Endodermal cell (in vitro differentiated cells): ENCODE measurements at regions not wholly inside any gene's neighbourhood (a gene's known extent, or its start where the extent isn't known, plus 50 kb on each side); places are given as distances from the start of the nearest gene placed in this dataset.

Source experiments
- DNase-seq: peaks from one replicate; pipeline ENCODE4 v3.0.0-alpha.2; 2017
- H3K27ac ChIP-seq: 2 replicates; pipeline ENCODE4 v1.5.1; 2013; ENCODE audit warnings: mild to moderate bottlenecking, low read depth, low read length, moderate library complexity
- H3K27me3 ChIP-seq: 2 replicates; pipeline ENCODE4 v1.6.1; 2013; ENCODE audit warnings: mild to moderate bottlenecking, low read length, moderate library complexity; ENCODE audit not compliant: insufficient read depth, control insufficient read depth, poor library complexity, severe bottlenecking
- H3K36me3 ChIP-seq: 2 replicates; pipeline ENCODE4 v1.7.0; 2013; ENCODE audit warnings: mild to moderate bottlenecking, low read length, moderate library complexity; ENCODE audit not compliant: control insufficient read depth, insufficient read depth
- H3K4me1 ChIP-seq: one replicate; pipeline ENCODE4 v1.7.0; 2013; ENCODE audit warnings: low read length; ENCODE audit not compliant: control insufficient read depth, insufficient read depth
- H3K4me3 ChIP-seq: 2 replicates; pipeline ENCODE4 v1.5.1; 2013; ENCODE audit warnings: mild to moderate bottlenecking, low read length, moderate library complexity
- H3K9ac ChIP-seq: 2 replicates; pipeline ENCODE4 v1.6.1; 2013; ENCODE audit warnings: mild to moderate bottlenecking, low read length, moderate library complexity; ENCODE audit not compliant: poor library complexity, severe bottlenecking; ENCODE audit errors: extremely low read depth
- H3K9me3 ChIP-seq: 2 replicates; pipeline ENCODE4 v1.6.1; 2013; ENCODE audit warnings: mild to moderate bottlenecking, low read length, moderate library complexity; ENCODE audit not compliant: control insufficient read depth
- H3K27ac Mint-ChIP-seq: 2 replicates; pipeline ENCODE4 v1.8.0; 2020; ENCODE audit warnings: mixed read lengths
- H3K27me3 Mint-ChIP-seq: 2 replicates; pipeline ENCODE4 v1.8.0; 2021; ENCODE audit warnings: mild to moderate bottlenecking, mixed read lengths; ENCODE audit not compliant: insufficient read depth
- H3K36me3 Mint-ChIP-seq: 2 replicates; pipeline ENCODE4 v1.8.0; 2020; ENCODE audit warnings: low read depth, mixed read lengths
- H3K4me1 Mint-ChIP-seq: 2 replicates; pipeline ENCODE4 v1.8.0; 2020; ENCODE audit warnings: mixed read lengths
- H3K4me3 Mint-ChIP-seq: 2 replicates; pipeline ENCODE4 v1.8.0; 2020; ENCODE audit warnings: mild to moderate bottlenecking, moderate library complexity, mixed read lengths
- H3K9me3 Mint-ChIP-seq: 2 replicates; pipeline ENCODE4 v1.8.0; 2020; ENCODE audit warnings: mild to moderate bottlenecking, mixed read lengths
- CTCF ChIP-seq: fragments of 200-600 bp; sonication (generic); conservative IDR thresholded peaks from 2 replicates; pipeline ENCODE4 v1.5.0; 2021; ENCODE audit warnings: antibody characterized with exemption, mild to moderate bottlenecking
- WGBS, 2 experiments: methylation state at CpG; one replicate each; pipeline versions ENCODE4 v1.1.5 to v1.1.7; 2013; ENCODE audit warnings: missing lambda C conversion rate in 2 of 2, mixed read lengths in 1 of 2; ENCODE audit not compliant: insufficient coverage in 1 of 2, insufficient read length in 1 of 2; 5-methylcytosine and 5-hydroxymethylcytosine counted together

GRCh38 chr18:57915865-57916582, 112.9 kb upstream of the ATP8B1 start:
- Mint-ChIP-seq H3K9me3 (no peaks in the 10 kb centered on the region), H3K27me3 (peaks cover 8% of the 10 kb centered on the region), H3K27ac (peak overlapping the region; percentile 69), H3K4me3 (no peak overlapping the region), H3K36me3 (no peaks in the 10 kb centered on the region), H3K4me1 (peaks cover 8% of the 10 kb centered on the region)
- no peak for TF ChIP-seq CTCF
- Histone ChIP-seq H3K36me3 (no peaks in the 10 kb centered on the region), H3K9ac (no peak overlapping the region), H3K4me1 (no peaks in the 10 kb centered on the region), H3K27ac (peak overlapping the region; percentile 57), H3K27me3 (no peaks in the 10 kb centered on the region), H3K9me3 (peaks cover 3% of the 10 kb centered on the region), H3K4me3 (no peak overlapping the region)
- WGBS, 2 experiments, result 79 to 84% methylated on average over 4 to 5 of the region's 5 CpGs
- DNase-seq, result no peak

DNA sequence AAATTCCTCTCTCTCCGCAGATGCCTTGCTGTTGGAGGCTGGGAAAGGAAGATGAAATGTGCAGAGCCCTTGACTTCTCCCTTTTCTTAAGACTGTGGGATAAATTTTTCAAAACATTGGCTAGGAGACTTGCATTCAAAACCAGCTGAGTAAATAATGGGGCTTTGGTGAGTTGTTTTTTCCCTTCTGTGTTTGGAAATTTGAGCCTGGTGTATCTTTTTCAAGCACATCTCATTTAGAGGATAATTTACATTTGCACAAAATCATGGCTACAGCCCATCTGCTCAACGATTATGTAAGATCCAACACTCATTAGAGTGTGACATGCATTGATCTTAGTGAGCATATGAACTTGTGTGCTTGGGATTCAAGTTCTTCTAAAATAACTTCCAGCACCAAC, 112.1 kb upstream of the ATP8B1 start:
- Histone ChIP-seq H3K4me3 (no peak overlapping the region), H3K36me3 (no peaks in the 10 kb centered on the region), H3K4me1 (no peaks in the 10 kb centered on the region), H3K9me3 (peaks cover 3% of the 10 kb centered on the region), H3K27ac (peak overlapping the region; percentile 57), H3K9ac (no peak overlapping the region), H3K27me3 (no peaks in the 10 kb centered on the region)
- DNase-seq, result no peak
- WGBS, 2 experiments, result 90 to 92% methylated on average over 2 of the region's 2 CpGs
- Mint-ChIP-seq H3K27ac (no peak overlapping the region), H3K4me3 (no peak overlapping the region), H3K9me3 (no peaks in the 10 kb centered on the region), H3K27me3 (peaks cover 8% of the 10 kb centered on the region), H3K4me1 (peaks cover 8% of the 10 kb centered on the region), H3K36me3 (no peaks in the 10 kb centered on the region)
- TF ChIP-seq CTCF, result no peak

GRCh38 chr18:57913686-57914085, 110.6 kb upstream of the ATP8B1 start:
- Mint-ChIP-seq H3K36me3 (no peaks in the 10 kb centered on the region), H3K27ac (no peak overlapping the region)

More at GRCh38 chr18:57913686-57914085, 110.6 kb upstream of the ATP8B1 start:
- H3K4me1 ChIP-seq, result no peaks in the 10 kb centered on the region
- peaks cover 3% of the 10 kb centered on the region for H3K9me3 ChIP-seq
- Mint-ChIP-seq H3K4me1 (peaks cover 5% of the 10 kb centered on the region), H3K4me3 (no peak overlapping the region), H3K27me3 (peaks cover 6% of the 10 kb centered on the region), H3K9me3 (no peaks in the 10 kb centered on the region)
- no peaks in the 10 kb centered on the region for H3K36me3 ChIP-seq
- no peak overlapping the region for H3K4me3 ChIP-seq
- no peak for DNase-seq
- no peak for TF ChIP-seq CTCF
- no peak overlapping the region for H3K27ac ChIP-seq
- 90 to 92% methylated on average over 2 to 5 of the region's 5 CpGs for WGBS, 2 experiments
- H3K27me3 ChIP-seq, result no peaks in the 10 kb centered on the region
- no peak overlapping the region for H3K9ac ChIP-seq
